BE2C (cell line): ENCODE measurements at regions not wholly inside any gene's neighbourhood (a gene's known extent, or its start where the extent isn't known, plus 50 kb on each side); places are given as distances from the start of the nearest gene placed in this dataset.
"Not testable (repeated sequence)": the region's sequence is repeated elsewhere in the genome, so short reads cannot be mapped to it uniquely, and the experiment has no call there.

Source experiments
- DNase-seq: peaks from one replicate; pipeline ENCODE4 v3.0.0-alpha.2; 2020
- H3K27me3 ChIP-seq: fragments of 250-450 bp; sonication (Bioruptor Pico); 2 replicates; pipeline ENCODE4 v1.5.1; 2020; ENCODE audit warnings: mild to moderate bottlenecking
- H3K36me3 ChIP-seq: fragments of 250-450 bp; sonication (Bioruptor Pico); 2 replicates; pipeline ENCODE4 v1.5.1; 2020; ENCODE audit warnings: mild to moderate bottlenecking
- H3K4me1 ChIP-seq: fragments of 250-450 bp; sonication (Bioruptor Pico); 2 replicates; pipeline ENCODE4 v1.5.1; 2020
- H3K4me3 ChIP-seq: 2 replicates; pipeline ENCODE4 v1.5.1; 2011; ENCODE audit warnings: low read depth, low read length
- H3K9me3 ChIP-seq: fragments of 250-450 bp; sonication (Bioruptor Pico); 2 replicates; pipeline ENCODE4 v1.5.1; 2020
- CTCF ChIP-seq: IDR thresholded peaks from 2 replicates; pipeline ENCODE4 v1.5.1; 2012; ENCODE audit warnings: mild to moderate bottlenecking, low read depth, low read length

DNA sequence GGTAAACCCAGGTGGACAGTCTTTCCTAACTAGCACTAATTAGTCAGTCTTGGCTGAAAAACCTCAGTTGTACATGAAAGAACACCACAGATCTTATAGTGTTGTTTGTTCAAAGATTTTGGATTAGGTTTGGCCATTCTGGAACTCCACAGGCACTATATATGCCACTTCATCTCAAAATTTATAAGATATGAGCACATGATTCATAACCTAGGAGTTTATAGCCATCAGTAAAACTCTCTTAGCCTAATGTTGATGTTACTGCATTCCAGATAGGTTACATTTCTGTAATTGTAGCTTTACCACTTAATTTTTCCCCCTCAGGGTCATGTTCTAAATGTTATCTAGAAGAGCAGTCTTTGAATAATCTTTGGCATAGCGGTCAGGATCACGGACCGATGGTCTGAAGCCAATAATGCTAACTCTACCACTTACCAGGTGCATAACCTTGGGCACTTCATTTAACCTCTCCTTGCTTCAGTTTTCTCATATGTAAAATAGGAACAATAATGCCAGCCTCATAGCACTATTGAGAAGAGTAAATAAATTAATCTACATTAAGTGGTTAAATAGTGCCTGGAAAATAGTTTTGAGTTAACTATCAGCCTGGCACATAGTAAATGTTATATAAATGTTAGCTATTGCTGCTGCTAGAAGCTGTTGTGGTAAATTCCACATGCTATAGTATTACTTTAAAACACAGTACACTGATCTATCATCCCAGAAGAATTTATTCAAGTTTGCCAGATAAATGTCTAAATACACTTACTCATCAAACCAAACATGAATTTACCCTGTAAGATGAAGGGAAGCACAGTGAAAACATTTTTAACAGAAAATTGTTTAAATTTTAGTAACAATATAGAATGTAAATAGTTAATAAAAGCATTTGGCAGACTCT lies 743.9 kb downstream of the NR2F1-AS1 start:
- DNase-seq = no peak
- Histone ChIP-seq H3K4me3 (no peak overlapping the region), H3K36me3 (no peaks in the 10 kb centered on the region), H3K9me3 (no peaks in the 10 kb centered on the region), H3K27me3 (no peaks in the 10 kb centered on the region), H3K4me1 (no peaks in the 10 kb centered on the region)
- TF ChIP-seq CTCF = no peak

- DNase-seq = no peak
- no peak for TF ChIP-seq CTCF
- H3K36me3 ChIP-seq = no peaks in the 10 kb centered on the region
- no peaks in the 10 kb centered on the region for H3K27me3 ChIP-seq
- H3K4me1 ChIP-seq = no peaks in the 10 kb centered on the region
- no peaks in the 10 kb centered on the region for H3K9me3 ChIP-seq
- H3K4me3 ChIP-seq = no peak overlapping the region
Observed at GRCh38 chr5:92835712-92836111, 745.3 kb downstream of the NR2F1-AS1 start.

DNA sequence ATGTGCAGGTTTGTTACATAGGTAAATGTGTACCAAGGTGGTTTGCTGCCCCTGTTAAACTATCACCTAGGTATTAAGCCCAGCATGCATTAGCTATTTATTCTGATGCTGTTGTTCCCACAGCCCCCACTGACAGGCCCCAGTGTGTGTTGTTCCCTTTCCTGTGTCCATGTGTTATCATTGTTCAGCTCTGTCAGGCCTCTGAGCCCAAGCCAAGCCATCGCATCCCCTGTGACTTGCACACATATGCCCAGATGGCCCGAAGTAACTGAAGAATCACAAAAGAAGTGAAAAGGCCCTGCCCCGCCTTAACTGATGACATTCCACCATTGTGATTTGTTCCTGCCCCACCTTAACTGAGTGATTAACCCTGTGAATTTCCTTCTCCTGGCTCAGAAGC lies 757.5 kb downstream of the NR2F1-AS1 start:
- not testable (repeated sequence) for DNase-seq, H3K9me3 ChIP-seq, H3K4me1 ChIP-seq, H3K36me3 ChIP-seq, H3K4me3 ChIP-seq, H3K27me3 ChIP-seq

DNA sequence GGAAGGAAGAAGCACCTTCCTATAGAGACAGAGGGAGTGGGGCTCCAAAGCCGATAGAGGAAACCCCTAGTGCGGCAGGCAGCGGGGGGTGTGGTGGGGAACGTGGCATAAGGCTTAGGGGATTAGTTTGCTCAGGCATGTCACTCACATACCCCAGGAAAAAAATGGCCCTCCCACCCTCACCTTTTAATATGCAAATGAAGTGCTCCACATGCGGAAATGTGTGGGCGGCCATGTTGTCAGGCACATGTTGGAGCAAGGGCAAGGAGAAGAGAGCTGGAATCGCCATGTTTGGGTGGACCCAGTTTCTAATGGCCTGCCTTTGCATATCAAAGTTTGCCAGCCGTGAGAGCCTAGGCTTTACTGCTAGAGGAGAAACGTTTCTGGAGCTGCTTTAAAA lies 758.8 kb downstream of the NR2F1-AS1 start:
- Histone ChIP-seq H3K9me3 (no peaks in the 10 kb centered on the region), H3K36me3 (no peaks in the 10 kb centered on the region), H3K4me3 (no peak overlapping the region), H3K27me3 (no peaks in the 10 kb centered on the region), H3K4me1 (no peaks in the 10 kb centered on the region)
- no peak for DNase-seq
- TF ChIP-seq CTCF = no peak

GRCh38 chr5:92809855-92810465 lies 771.1 kb downstream of the NR2F1-AS1 start:
- Histone ChIP-seq H3K4me3 (no peak overlapping the region), H3K36me3 (no peaks in the 10 kb centered on the region), H3K4me1 (no peaks in the 10 kb centered on the region), H3K9me3 (no peaks in the 10 kb centered on the region), H3K27me3 (no peaks in the 10 kb centered on the region)
- DNase-seq = no peak
- no peak for TF ChIP-seq CTCF

GRCh38 chr5:92808474-92808873 lies 772.5 kb downstream of the NR2F1-AS1 start:
- DNase-seq = no peak
- Histone ChIP-seq H3K4me1 (no peaks in the 10 kb centered on the region), H3K36me3 (no peaks in the 10 kb centered on the region), H3K4me3 (no peak overlapping the region), H3K9me3 (no peaks in the 10 kb centered on the region), H3K27me3 (no peaks in the 10 kb centered on the region)
- no peak for TF ChIP-seq CTCF
